SK-N-SH (cell line): ENCODE measurements at regions not wholly inside any gene's neighbourhood (a gene's known extent, or its start where the extent isn't known, plus 50 kb on each side); places are given as distances from the start of the nearest gene placed in this dataset.

Source experiments
- GATA2 ChIP-seq: sonication (generic); formaldehyde crosslinking; IDR thresholded peaks from 2 replicates; pipeline ENCODE4 v1.5.0; 2020; ENCODE audit warnings: mild to moderate bottlenecking, missing genetic modification reagents
- POLR2AphosphoS5 ChIP-seq: IDR thresholded peaks from 2 replicates; pipeline ENCODE4 v1.6.1; 2012; ENCODE audit warnings: low read depth, low read length
- SIN3A ChIP-seq: IDR thresholded peaks from 2 replicates; pipeline ENCODE4 v1.6.1; 2012; ENCODE audit warnings: low read depth, mild to moderate bottlenecking, low read length, moderate library complexity, borderline replicate concordance
- YY1 ChIP-seq: IDR thresholded peaks from 2 replicates; pipeline ENCODE4 v1.4.0; 2012; ENCODE audit warnings: low read depth, mild to moderate bottlenecking
- TF ChIP-seq, protein P1 (sequence below): fragments of 200-600 bp; sonication (generic); IDR thresholded peaks from 2 replicates; pipeline ENCODE4 v1.6.1; 2017; ENCODE audit warnings: antibody characterized with exemption, mild to moderate bottlenecking, moderate library complexity

DNA sequence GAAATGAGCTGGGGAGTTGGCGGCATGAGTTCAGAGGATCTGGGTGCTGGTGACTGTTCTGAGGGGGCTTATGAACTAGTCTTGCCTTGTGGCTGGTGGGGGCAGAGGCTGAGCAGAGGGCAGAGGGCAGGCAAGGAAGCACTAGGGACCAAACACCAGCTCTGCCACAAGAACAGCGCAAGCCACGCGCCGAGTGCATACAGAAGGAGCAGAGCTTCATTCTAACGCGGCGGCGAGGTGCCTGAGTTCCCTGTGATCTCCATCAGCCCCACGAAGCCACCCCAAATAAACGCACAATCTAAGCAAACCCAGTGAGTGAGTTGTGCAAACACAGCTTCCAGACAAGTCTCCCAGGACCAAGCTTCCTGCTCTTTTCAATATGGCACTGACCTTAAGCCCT lies 110.6 kb upstream of the ALDH1B1 start:
- no peak for TF ChIP-seq POLR2AphosphoS5
- TF ChIP-seq SIN3A = no peak
- TF ChIP-seq, protein P1, sequence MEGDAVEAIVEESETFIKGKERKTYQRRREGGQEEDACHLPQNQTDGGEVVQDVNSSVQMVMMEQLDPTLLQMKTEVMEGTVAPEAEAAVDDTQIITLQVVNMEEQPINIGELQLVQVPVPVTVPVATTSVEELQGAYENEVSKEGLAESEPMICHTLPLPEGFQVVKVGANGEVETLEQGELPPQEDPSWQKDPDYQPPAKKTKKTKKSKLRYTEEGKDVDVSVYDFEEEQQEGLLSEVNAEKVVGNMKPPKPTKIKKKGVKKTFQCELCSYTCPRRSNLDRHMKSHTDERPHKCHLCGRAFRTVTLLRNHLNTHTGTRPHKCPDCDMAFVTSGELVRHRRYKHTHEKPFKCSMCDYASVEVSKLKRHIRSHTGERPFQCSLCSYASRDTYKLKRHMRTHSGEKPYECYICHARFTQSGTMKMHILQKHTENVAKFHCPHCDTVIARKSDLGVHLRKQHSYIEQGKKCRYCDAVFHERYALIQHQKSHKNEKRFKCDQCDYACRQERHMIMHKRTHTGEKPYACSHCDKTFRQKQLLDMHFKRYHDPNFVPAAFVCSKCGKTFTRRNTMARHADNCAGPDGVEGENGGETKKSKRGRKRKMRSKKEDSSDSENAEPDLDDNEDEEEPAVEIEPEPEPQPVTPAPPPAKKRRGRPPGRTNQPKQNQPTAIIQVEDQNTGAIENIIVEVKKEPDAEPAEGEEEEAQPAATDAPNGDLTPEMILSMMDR = no peak
- TF ChIP-seq GATA2 (CRISPR knock-in tag) = no peak
- TF ChIP-seq YY1 = no peak
